Right ventricle myocardium inferior (tissue), 1 donor: ENCODE measurements at regions not wholly inside any gene's neighbourhood (a gene's known extent, or its start where the extent isn't known, plus 50 kb on each side); places are given as distances from the start of the nearest gene placed in this dataset.

Experiments used
- ATAC-seq: fragments of 200-7000 bp; cut with Tn5 transposase; one replicate; pipeline ENCODE4 v1.9.1; 2020; ENCODE audit warnings: mild to moderate bottlenecking, moderate library complexity
- DNase-seq: peaks from one replicate; pipeline ENCODE4 v3.0.0; 2021; ENCODE audit errors: missing footprints
- intact Hi-C: fragments of 100-400 bp; cut with DNase I; formaldehyde crosslinking; loops from one replicate; pipeline ENCODE4 v1.11.0; 2022
- donor health status: DM: no; HTN: yes; CAD: no; lungs with severe emphysema.

DNA sequence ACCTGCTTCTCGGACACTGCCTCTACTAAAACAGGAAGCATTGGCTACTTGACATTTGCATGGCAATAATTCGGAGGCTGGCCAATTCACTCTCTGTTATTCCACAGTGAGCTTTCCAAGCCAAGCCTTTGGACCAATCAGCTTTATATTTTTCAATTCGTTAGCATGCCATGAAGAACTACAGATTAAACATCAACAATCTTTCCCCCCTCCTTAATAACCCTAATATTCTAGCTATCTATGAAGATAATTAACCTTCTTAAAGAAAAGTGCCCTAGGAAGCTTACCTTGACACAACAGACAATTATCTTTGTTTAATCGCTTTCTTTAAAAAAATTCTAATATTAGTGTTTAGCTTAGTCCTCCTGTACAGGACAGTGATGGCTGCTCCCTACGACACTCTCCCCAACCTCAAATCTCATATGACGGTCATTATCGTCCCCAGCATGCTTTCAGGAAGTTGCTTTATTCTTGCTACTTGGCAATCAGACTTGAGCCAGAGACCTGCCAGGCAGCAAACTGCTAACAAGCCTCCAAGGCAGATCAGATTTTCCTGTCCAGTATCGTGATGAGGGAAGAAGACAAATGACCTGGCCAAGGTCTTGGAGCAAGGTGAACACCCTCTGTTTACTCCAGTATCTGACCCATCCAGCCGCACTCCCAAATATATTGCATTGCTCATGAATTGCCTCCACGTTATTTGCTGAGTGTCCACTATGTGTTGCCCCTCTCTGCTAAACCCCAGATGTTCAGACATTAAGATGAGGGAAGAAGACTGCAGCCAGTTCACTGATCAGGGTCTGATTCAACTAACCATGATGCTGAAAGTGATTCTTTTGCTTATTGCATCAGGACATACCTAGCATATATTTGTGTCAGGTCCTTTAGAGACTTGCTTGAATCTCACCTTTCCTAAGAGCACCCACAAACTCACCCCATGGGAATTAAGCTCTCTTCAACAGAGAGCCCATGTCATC, 68.1 kb upstream of the LPP start:
- intact Hi-C loops, result no loop called here

DNA sequence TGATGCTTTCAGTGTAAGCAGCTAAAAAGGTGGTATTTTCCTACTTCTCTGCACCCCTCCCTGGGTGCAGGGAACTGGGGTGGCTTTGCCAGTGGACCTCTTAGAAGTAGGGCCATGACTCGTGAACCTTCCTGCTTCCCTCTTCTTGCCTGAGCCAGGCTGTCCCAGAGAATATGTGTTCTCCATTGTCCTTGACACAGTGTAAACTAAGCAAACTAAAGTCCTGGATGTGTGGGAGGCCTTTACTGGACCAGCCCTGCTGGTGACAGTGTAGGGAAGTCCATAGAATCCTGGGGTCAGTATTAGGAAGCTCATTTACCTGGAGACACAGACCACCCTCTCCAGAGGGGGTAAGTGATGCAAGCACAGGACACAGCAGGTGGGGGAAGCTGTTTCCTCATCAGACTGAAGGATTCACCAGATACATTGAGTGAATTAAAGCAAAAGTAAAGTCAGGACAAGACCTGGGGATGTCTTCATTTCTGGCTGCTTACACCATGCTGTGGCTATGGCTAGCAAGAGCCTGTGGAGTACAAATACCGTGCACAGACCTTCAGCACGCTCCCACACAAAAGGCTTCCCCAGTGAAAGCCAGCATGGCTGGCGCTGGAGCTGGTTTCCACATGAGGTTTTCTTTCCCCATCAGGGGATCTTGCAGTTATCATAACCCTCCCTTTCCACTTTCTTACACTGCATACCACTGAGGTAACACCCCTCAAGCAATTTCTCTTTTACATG, 64.8 kb upstream of the LPP start:
- intact Hi-C loops, result no loop called here
- ATAC-seq (no peak), DNase-seq (no peak)

More for the DNA sequence above, 68.1 kb upstream of the LPP start:
- DNase-seq, result no peak
- ATAC-seq, result no peak

DNA sequence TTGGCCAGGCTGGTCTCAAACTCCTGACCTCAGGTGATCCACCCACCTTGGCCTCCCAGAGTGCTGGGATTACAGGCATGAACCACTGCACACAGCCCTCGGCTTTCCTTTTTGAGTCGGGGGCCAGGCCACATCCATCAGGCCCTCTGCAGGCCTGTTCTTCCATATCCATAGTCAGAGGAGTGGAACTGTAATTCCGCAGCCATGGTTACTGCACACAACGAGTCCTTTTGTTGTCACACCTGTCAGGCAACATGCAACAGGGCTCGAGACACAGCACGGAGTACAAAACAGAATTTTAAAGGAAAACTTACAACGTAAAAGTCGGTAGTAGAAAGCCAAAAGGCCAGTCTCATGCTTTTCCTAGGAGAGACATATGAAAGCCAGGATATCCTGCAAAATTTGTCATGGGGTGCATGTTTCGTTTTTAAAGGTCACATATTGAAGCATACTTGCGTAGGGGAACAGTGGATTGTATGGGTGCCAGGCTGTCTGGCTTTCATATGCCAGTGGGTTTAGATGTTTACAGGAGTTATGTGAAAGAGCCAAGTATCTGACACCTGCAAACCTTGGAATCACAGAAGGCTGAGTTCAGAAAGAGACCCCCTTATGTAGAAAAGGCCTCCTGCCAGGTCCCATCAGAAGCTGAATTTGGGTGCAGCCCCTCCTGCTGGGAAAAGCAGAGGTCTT, 63.2 kb upstream of the LPP start:
- DNase-seq (no peak), ATAC-seq (no peak)
- intact Hi-C loops, result no loop called here

DNA sequence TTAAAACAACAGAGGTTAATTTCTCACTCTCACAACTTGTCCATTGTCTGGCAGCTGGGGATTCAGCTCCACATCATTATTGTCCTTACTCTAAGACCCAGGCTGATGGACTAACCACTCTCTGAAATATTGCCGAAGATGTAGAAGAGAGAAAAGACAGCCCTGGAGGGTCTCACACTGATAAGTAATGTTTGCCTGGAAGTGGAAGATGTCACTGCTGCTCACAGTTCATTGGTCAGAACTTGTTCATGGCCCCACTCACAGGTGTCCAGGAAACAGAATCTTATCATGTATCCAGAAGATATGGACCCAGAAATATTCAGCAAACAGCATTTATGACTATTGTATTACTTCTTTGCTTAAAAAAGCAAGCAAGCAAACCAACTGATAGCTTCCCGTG, 62.2 kb upstream of the LPP start:
- DNase-seq, result no peak
- ATAC-seq, result no peak
- intact Hi-C loops, result no loop called here

DNA sequence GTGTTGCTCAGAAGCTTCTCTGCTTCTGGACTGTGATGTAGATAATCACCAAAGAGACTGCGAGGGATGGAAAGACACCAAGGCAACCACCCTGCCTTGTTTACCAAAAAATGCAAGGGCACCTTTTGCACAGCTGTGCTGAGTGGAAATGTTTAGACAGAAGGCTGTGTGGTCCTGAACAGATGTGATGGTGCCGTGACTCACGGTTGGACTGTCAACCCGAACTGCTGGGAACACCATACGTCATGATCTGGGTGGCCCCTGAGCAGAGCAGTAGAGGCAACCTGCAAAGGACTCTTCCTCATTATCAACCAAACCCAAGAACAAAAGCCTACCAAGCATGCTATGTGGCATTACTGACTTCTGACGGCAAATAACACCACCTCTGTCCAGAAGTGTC, 61.3 kb upstream of the LPP start:
- DNase-seq, result no peak
- ATAC-seq, result no peak
- intact Hi-C loops, result no loop called here

DNA sequence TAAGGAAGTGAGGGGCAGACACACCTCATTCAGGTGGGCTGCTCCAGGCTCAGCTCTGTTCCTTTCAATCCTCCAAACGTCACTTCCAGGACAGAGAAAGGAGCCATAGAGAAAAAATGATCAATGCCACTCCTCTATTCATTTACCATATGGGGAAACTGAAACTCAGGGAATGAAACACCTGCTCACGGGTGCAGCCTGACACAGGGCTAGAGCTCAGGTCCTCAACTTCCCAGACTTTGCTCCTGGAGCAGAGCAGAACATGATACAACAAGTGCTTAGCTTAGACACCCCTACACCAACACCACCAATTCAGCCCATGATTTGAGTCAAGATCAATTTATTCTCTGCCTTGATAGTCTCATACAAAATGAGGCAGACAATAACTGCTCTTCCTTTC, 58.5 kb upstream of the LPP start:
- ATAC-seq (no peak), DNase-seq (no peak)
- intact Hi-C loops, result no loop called here

DNA sequence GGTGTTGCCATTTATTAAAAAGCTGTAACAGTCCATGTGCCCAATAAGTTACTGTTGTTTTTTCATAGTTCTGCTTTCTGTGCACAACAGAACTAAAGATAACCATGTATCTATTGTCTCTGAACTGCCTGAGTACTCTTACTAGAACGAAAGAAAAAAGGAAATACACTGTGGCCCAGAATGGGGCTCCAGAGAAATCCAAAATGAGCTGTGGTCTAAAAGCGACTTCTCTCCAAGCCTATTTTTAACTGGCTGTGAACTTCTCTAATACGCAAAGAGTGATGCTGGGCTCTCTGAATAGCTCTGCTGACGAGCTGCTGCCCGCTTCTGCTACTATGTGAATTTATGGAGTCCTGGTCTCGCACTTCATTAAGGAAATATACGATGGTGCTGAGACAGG, 56.2 kb upstream of the LPP start:
- DNase-seq (no peak), ATAC-seq (peak; percentile 73)
- intact Hi-C loops, result no loop called here

DNA sequence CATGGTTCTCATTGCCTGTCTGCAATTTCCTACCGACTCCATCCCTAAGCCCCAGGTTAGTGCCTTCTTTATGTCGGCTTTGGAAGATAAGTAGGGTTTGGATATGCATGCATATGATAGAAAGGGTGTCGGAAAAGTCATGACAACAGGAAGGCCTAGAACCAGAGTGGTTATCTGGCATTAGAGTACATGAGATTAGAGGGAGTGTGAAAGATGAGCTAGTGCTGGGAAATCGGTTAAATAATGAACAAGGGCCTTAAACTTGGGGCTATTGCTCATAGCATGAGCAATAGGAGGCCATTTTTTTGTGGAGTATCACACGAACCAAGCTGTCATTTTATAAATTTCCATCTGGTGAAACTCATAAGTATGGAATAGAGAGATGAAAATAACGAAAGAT, 54.0 kb upstream of the LPP start:
- no peak for DNase-seq
- intact Hi-C loops, result no loop called here
- no peak for ATAC-seq

DNA sequence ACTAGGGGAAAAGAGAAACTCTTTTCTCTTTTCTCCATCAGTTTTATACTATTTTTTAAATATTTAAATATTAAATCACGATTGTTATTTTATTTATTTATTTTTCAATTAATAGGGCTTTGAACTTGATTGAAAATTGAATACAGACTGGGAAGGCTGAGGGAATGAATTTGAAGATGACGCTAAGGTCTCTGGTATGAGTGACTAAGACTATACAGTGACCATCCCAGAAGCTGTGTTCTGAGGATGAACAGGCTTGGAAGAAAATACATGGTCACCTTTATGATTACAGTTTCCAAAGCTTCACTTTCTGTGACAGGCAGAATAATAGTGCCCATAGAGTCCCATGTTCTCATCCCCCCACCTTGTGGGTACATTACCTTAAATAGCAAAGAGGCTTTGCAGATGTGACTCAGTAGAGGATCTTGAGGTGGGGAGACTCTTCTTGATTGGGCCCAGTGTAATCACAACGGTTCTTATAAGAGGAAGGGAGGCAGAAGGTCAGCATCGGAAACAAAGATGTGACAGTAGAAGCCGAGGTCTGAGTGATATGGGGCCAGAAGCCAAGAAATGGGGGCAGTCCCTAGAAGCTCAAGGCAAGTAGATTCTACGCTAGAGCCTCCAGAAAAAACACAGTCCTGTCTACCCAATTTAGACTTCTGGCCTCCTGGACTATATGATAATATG, 51.0 kb upstream of the LPP start:
- intact Hi-C loops, result no loop called here
- no peak for DNase-seq

DNA sequence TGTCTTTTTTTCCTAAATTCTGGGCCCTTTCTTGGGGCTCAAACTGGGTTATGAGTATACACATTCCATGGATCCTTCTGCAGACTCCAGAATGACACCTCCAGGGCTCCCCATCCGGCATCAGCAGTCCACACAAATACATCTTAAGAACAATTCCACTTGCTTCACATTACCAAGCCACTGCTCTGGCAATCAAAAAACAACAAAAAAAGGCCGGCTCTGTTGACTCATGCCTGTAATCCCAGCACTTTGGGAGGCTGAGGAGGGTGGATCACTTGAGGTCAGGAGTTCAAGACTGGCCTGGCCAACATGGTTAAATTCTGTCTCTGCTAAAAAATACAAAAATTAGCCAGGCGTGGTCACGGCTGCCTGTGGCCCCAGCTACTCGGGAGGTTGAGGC, 49.9 kb upstream of the LPP start:
- DNase-seq (no peak), ATAC-seq (no peak)
- intact Hi-C loops, result no loop called here

More for the DNA sequence above, 51.0 kb upstream of the LPP start:
- ATAC-seq, result no peak
